ENCODE measurements at regions not wholly inside any gene's neighbourhood (a gene's known extent, or its start where the extent isn't known, plus 50 kb on each side); places are given as distances from the start of the nearest gene placed in this dataset.

GRCh38 chr10:78173360-78174015 lies 139.8 kb downstream of the RPS24 start:
- TF ChIP-seq CTCF (IDR thresholded peaks at IDR 0.05; ENCODE audit: insufficient read depth, low read length, poor library complexity, severe bottlenecking), result no peak
- H3K4me3 ChIP-seq (ENCODE audit: low read depth, low read length), result no peak overlapping the region
- no peaks in the 10 kb centered on the region for H3K36me3 ChIP-seq (ENCODE audit: control insufficient read depth, insufficient read depth, low read length)
- no peak for DNase-seq (ENCODE audit: low read depth)
- peaks cover 29% of the 10 kb centered on the region for H3K27me3 ChIP-seq (ENCODE audit: control insufficient read depth, insufficient read depth, low read length)

DNA sequence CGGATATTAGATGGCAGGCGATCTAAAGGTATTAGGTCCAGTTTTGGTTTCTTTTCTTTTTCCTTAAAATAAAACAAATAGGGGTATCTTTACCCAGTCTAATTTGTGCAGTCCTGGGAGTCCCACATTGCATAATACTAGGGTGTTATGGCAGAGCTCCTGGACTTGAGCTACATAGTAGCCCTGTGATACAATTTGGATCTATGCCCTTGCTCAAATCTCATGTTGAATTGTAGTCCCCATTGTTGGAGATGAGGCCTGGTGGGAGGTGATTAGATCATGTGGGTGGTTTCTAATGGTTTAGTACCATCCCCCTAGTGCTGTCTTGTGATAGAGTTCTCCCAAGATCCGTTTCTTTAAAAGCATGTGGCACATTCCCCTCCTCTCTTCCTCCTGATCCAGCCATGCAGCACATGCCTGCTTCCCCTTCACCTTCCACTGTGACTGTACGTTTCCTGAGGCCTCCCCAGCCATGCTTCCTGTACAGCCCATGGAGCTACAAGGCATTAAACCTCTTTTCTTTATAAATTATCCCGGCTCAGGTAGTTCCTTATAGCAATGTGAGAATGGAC lies 141.9 kb downstream of the RPS24 start:
- TF ChIP-seq CTCF (IDR thresholded peaks at IDR 0.05; ENCODE audit: insufficient read depth, low read length, poor library complexity, severe bottlenecking), result no peak
- Histone ChIP-seq H3K36me3 (ENCODE audit: control insufficient read depth, insufficient read depth, low read length) (no peaks in the 10 kb centered on the region), H3K27me3 (ENCODE audit: control insufficient read depth, insufficient read depth, low read length) (peaks cover 46% of the 10 kb centered on the region), H3K4me3 (ENCODE audit: low read depth, low read length) (no peak overlapping the region)
- no peak for DNase-seq (ENCODE audit: low read depth)

DNA sequence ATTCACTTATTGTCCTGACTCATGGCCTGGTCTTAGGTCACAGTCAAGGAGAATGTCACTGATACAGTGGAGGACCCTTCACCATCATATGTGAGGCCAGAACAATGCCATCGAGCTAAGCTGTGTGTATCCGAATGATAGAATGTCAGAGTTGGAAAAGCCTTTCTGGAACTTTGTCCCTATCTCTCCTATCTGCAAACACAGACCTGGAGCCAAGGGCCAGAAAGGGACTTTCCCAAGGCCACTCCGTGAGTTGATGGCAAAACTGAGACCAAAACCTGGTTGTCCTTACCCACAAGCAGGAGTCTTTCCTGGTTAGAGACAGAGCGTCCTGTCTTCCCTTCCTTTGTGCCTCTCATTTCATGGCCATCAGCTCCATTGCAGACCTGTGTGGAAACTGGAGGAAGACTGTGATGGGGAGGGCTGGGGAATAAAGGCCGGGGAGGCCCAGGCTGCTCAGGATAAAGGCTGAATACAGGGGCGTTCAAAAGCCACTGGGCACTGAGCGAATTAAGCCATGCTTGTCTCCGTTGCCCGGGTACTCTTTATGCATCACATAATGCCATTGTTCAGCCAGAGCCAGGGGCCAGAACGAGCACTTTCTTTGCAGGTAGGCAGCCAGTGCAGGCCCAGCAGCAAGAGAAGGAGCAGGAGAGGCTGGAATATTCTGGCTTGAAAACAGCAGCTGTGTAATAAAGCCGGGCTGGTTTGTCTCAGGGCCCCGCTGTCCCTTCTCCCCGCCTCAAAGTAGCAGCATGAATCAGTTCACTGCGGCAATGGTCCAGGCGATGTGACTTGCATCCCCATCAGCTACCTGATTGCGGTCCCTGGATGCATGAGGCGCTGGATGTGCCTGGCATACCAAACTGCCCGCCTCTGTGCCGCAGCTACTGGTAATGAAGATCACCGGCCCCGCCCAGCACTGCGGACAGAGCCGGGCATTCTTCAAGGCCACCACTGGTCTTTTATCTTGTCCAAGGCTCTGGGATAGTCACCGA lies 143.0 kb downstream of the RPS24 start:
- TF ChIP-seq CTCF (IDR thresholded peaks at IDR 0.05; ENCODE audit: insufficient read depth, low read length, poor library complexity, severe bottlenecking), result no peak

GRCh38 chr10:78177491-78178185 lies 144.0 kb downstream of the RPS24 start:
- Histone ChIP-seq H3K4me3 (ENCODE audit: low read depth, low read length) (no peak overlapping the region), H3K27me3 (ENCODE audit: control insufficient read depth, insufficient read depth, low read length) (peaks cover 49% of the 10 kb centered on the region), H3K36me3 (ENCODE audit: control insufficient read depth, insufficient read depth, low read length) (no peaks in the 10 kb centered on the region)
- TF ChIP-seq CTCF (IDR thresholded peaks at IDR 0.05; ENCODE audit: insufficient read depth, low read length, poor library complexity, severe bottlenecking), result no peak
- no peak for DNase-seq (ENCODE audit: low read depth)

More for the DNA sequence above, 143.0 kb downstream of the RPS24 start:
- peaks cover 49% of the 10 kb centered on the region for H3K27me3 ChIP-seq (ENCODE audit: control insufficient read depth, insufficient read depth, low read length)
- no peaks in the 10 kb centered on the region for H3K36me3 ChIP-seq (ENCODE audit: control insufficient read depth, insufficient read depth, low read length)
- H3K4me3 ChIP-seq (ENCODE audit: low read depth, low read length), result no peak overlapping the region
- no peak for DNase-seq (ENCODE audit: low read depth)

- no peak for DNase-seq (ENCODE audit: low read depth)
- Histone ChIP-seq H3K36me3 (ENCODE audit: control insufficient read depth, insufficient read depth, low read length) (no peaks in the 10 kb centered on the region), H3K27me3 (ENCODE audit: control insufficient read depth, insufficient read depth, low read length) (peaks cover 46% of the 10 kb centered on the region), H3K4me3 (ENCODE audit: low read depth, low read length) (no peak overlapping the region)
- no peak for TF ChIP-seq CTCF (IDR thresholded peaks at IDR 0.05; ENCODE audit: insufficient read depth, low read length, poor library complexity, severe bottlenecking)
Measured at GRCh38 chr10:78178397-78178796, 144.7 kb downstream of the RPS24 start.
